WTC11 (cell line): ENCODE measurements at regions not wholly inside any gene's neighbourhood (a gene's known extent, or its start where the extent isn't known, plus 50 kb on each side); places are given as distances from the start of the nearest gene placed in this dataset.

Source experiments
- ATF2 ChIP-seq: sonication (generic); formaldehyde crosslinking; IDR thresholded peaks from 2 replicates; pipeline ENCODE4 v1.8.1; 2022; ENCODE audit warnings: low read depth, missing genetic modification reagents, borderline replicate concordance
- JUN ChIP-seq: sonication (generic); formaldehyde crosslinking; IDR thresholded peaks from 2 replicates; pipeline ENCODE4 v1.8.0; 2023; ENCODE audit warnings: mild to moderate bottlenecking, missing genetic modification reagents
- MLX ChIP-seq: sonication (generic); formaldehyde crosslinking; IDR thresholded peaks from 2 replicates; pipeline ENCODE4 v1.8.1; 2023; ENCODE audit warnings: mild to moderate bottlenecking, missing genetic modification reagents, moderate library complexity
- SP1 ChIP-seq: sonication (generic); formaldehyde crosslinking; conservative IDR thresholded peaks from 2 replicates; pipeline ENCODE4 v1.8.1; 2022; ENCODE audit warnings: missing genetic modification reagents
- TF ChIP-seq, protein P1 (sequence below): fragments of 200-600 bp; IDR thresholded peaks from 2 replicates; pipeline ENCODE4 v1.8.0; 2022; ENCODE audit warnings: antibody characterized with exemption
- TF ChIP-seq, protein P2 (sequence below): sonication (generic); formaldehyde crosslinking; IDR thresholded peaks from 2 replicates; pipeline ENCODE4 v1.8.1; 2022; ENCODE audit warnings: low read depth, mild to moderate bottlenecking, moderate library complexity, missing genetic modification reagents, borderline replicate concordance
- TF ChIP-seq, protein P3 (sequence below): sonication (generic); formaldehyde crosslinking; IDR thresholded peaks from 2 replicates; pipeline ENCODE4 v1.8.0; 2022; ENCODE audit warnings: mild to moderate bottlenecking, missing genetic modification reagents
- TF ChIP-seq, protein P4 (sequence below): sonication (generic); formaldehyde crosslinking; IDR thresholded peaks from 2 replicates; pipeline ENCODE4 v1.8.0; 2022; ENCODE audit warnings: mild to moderate bottlenecking, missing genetic modification reagents

DNA sequence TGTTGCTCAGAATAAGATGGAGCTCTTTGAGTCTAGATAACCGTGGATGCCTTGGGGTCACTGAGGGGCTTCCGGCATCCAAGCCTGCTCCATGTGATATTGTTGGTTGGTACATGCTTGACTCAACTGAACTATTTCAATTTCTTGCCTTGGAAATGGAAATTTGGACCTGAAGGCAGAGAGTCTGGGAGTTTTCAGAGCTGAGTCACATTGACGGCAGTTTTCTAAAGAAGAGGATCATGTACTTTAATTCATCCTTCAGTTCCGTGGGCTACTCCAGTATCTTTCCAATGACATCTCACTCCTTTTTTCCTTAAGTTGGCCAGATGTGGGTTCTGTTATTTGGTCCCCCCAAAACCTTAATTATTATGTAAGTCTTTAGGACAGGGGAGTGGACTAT is 100.5 kb downstream of the MFAP3L start:
- TF ChIP-seq, protein P1, sequence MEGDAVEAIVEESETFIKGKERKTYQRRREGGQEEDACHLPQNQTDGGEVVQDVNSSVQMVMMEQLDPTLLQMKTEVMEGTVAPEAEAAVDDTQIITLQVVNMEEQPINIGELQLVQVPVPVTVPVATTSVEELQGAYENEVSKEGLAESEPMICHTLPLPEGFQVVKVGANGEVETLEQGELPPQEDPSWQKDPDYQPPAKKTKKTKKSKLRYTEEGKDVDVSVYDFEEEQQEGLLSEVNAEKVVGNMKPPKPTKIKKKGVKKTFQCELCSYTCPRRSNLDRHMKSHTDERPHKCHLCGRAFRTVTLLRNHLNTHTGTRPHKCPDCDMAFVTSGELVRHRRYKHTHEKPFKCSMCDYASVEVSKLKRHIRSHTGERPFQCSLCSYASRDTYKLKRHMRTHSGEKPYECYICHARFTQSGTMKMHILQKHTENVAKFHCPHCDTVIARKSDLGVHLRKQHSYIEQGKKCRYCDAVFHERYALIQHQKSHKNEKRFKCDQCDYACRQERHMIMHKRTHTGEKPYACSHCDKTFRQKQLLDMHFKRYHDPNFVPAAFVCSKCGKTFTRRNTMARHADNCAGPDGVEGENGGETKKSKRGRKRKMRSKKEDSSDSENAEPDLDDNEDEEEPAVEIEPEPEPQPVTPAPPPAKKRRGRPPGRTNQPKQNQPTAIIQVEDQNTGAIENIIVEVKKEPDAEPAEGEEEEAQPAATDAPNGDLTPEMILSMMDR = no peak
- TF ChIP-seq, protein P2, sequence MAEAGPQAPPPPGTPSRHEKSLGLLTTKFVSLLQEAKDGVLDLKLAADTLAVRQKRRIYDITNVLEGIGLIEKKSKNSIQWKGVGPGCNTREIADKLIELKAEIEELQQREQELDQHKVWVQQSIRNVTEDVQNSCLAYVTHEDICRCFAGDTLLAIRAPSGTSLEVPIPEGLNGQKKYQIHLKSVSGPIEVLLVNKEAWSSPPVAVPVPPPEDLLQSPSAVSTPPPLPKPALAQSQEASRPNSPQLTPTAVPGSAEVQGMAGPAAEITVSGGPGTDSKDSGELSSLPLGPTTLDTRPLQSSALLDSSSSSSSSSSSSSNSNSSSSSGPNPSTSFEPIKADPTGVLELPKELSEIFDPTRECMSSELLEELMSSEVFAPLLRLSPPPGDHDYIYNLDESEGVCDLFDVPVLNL = no peak
- TF ChIP-seq, protein P3, sequence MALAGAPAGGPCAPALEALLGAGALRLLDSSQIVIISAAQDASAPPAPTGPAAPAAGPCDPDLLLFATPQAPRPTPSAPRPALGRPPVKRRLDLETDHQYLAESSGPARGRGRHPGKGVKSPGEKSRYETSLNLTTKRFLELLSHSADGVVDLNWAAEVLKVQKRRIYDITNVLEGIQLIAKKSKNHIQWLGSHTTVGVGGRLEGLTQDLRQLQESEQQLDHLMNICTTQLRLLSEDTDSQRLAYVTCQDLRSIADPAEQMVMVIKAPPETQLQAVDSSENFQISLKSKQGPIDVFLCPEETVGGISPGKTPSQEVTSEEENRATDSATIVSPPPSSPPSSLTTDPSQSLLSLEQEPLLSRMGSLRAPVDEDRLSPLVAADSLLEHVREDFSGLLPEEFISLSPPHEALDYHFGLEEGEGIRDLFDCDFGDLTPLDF (CRISPR knock-in tag) = no peak
- TF ChIP-seq MLX (no peak), ATF2 (CRISPR knock-in tag) (no peak), JUN (no peak), SP1 (CRISPR knock-in tag) (no peak)
- TF ChIP-seq, protein P4, sequence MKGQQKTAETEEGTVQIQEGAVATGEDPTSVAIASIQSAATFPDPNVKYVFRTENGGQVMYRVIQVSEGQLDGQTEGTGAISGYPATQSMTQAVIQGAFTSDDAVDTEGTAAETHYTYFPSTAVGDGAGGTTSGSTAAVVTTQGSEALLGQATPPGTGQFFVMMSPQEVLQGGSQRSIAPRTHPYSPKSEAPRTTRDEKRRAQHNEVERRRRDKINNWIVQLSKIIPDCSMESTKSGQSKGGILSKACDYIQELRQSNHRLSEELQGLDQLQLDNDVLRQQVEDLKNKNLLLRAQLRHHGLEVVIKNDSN (CRISPR knock-in tag) = no peak
